ENCODE measurements at regions not wholly inside any gene's neighbourhood (a gene's known extent, or its start where the extent isn't known, plus 50 kb on each side); places are given as distances from the start of the nearest gene placed in this dataset.
A peak's percentile ranks its signal among the peaks of the same experiment; 100 is the strongest.

DNA sequence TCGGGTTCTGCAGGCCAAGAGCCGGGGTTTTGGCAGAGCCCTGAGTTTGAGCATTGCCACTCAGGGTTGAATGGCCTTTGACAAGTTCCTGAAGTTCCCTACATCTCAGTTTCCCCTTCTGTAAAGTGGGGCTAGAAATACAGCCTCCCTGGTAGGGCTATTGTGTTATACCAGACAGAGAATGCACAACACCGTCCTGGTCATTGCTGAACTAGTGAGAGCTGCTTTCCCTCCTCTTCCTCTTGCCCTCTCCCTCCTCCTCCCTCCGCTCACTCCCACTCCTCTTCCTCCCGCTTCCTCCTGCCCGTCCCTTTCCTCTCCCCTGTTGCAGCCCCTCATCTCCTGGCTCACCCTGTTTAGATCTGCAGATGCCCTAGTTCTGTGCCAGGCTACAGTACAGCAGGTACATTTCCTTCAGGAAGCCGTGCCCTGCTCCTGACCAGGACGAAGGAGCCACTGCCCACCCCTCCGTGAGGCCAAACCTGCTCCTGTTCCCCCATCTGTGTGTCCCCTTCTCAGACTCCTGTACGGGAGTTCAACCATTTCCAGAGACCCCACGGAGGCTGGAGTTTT, 91.5 kb upstream of the SHANK2 start:
- Histone ChIP-seq H2AFZ (ENCODE audit: low read depth, low read length) (no peak overlapping the region), H4K20me1 (replicated peaks; ENCODE audit: control insufficient read depth, insufficient read depth, low read length) (peaks cover 14% of the 10 kb centered on the region), H3K79me2 (ENCODE audit: control insufficient read depth, insufficient read depth, low read length) (no peaks in the 10 kb centered on the region), H3K4me3 (no peak overlapping the region), H3K9me1 (ENCODE audit: control insufficient read depth, insufficient read depth, low read length) (peaks cover 2% of the 10 kb centered on the region), H3K27ac (ENCODE audit: extremely low read depth, low read depth, low read length) (no peak overlapping the region), H3K9me3 (replicated peaks; ENCODE audit: control insufficient read depth, insufficient read depth, low read depth, low read length) (no peaks in the 10 kb centered on the region), H3K27me3 (ENCODE audit: control insufficient read depth in 2 of 2, insufficient read depth in 2 of 2, low read length in 2 of 2) (peaks cover 15 to 55% of the 10 kb centered on the region in 2 experiments), H3K4me1 (replicated peaks in 1 of 2; ENCODE audit: control insufficient read depth in 2 of 2, insufficient read depth in 2 of 2, low read length in 2 of 2) (peaks cover 0 to 3% of the 10 kb centered on the region in 2 experiments; a peak in 1 of 5 replicates), H3K9ac (ENCODE audit: insufficient read depth in 1 of 2, low read depth in 2 of 2, low read length in 2 of 2) (no peak overlapping the region), H3K36me3 (ENCODE audit: control insufficient read depth, insufficient read depth, low read length) (no peaks in the 10 kb centered on the region), H3K4me2 (ENCODE audit: insufficient read depth, low read length) (no peak overlapping the region)
- ChIA-PET CTCF (ENCODE audit: low intra/inter-chr PET ratio) (no interaction called here), POLR2A (no interaction called here)
- WGBS (ENCODE audit: insufficient coverage, low coverage, missing lambda C conversion rate) = 2% methylated on average over 10 of the region's 11 CpGs
- DNase-seq (ENCODE audit: extremely low read depth in 1 of 4, low spot score in 3 of 4) (no peak), ATAC-seq (no peak; the same call in 1 of the 3 replicates), FAIRE-seq (no peak)
- no TSS peak for BruUV-seq (replicated peaks)
- TF ChIP-seq NR2F6 (CRISPR knock-in tag; IDR thresholded peaks at IDR 0.05) = no peak
- TF ChIP-seq CTCF (IDR thresholded peaks at IDR 0.05 in 2 of 3, conservative IDR thresholded peaks at IDR 0.05 in 1 of 3; ENCODE audit: insufficient read depth in 2 of 3, low read depth in 1 of 3, low read length in 3 of 3) = 0 out of 6 replicates have a peak, but pooled peaks of 1 of the 3 experiments have one; percentile 5
- in situ Hi-C loops (cut with MboI) = no loop called here
- intact Hi-C loops (cut with micrococcal nuclease) = no loop called here
